Kidney (tissue), 13 donors: ENCODE measurements at regions not wholly inside any gene's neighbourhood (a gene's known extent, or its start where the extent isn't known, plus 50 kb on each side); places are given as distances from the start of the nearest gene placed in this dataset.

Experiments used
- DNase-seq, 5 donors: peaks; one replicate each; pipeline ENCODE4 v3.0.0-alpha.2; 2013 to 2020
- FAIRE-seq: peaks from 2 replicates; lab custom pipeline; 2012; peaks lifted over from hg19 to GRCh38; lab: Jason Lieb, UNC
- H3K27ac ChIP-seq, 2 donors: one replicate each; pipeline ENCODE4 v1.7.0; 2013; ENCODE audit warnings: low read depth in 2 of 2, low read length in 2 of 2, inconsistent platforms in 1 of 2
- H3K27me3 ChIP-seq: one replicate; pipeline ENCODE4 v1.7.1; 2013; ENCODE audit warnings: low read length, inconsistent platforms; ENCODE audit not compliant: control insufficient read depth, insufficient read depth
- H3K36me3 ChIP-seq, 3 donors: one replicate each; pipeline versions ENCODE4 v1.7.0 to v1.7.1; 2013; ENCODE audit warnings: low read length in 3 of 3, control low read depth in 1 of 3, inconsistent platforms in 1 of 3; ENCODE audit not compliant: insufficient read depth in 3 of 3, control insufficient read depth in 2 of 3
- H3K4me1 ChIP-seq, 3 donors: one replicate each; pipeline versions ENCODE4 v1.7.0 to v1.7.1; 2013; ENCODE audit warnings: low read length in 3 of 3, inconsistent platforms in 1 of 3, low read depth in 1 of 3; ENCODE audit not compliant: control insufficient read depth in 2 of 3, insufficient read depth in 2 of 3
- H3K4me3 ChIP-seq, 3 donors: one replicate each; pipeline versions ENCODE4 v1.7.0 to v1.8.1; 2013; ENCODE audit warnings: low read length in 3 of 3, control low read depth in 1 of 3, inconsistent platforms in 1 of 3
- H3K9ac ChIP-seq, 3 donors: one replicate each; pipeline versions ENCODE4 v1.7.0 to v1.7.1; 2013; ENCODE audit warnings: low read length in 3 of 3, control low read depth in 1 of 3, inconsistent platforms in 1 of 3
- H3K9me3 ChIP-seq, 3 donors: one replicate each; pipeline versions ENCODE4 v1.7.0 to v1.7.1; 2013; ENCODE audit warnings: low read length in 3 of 3, control low read depth in 1 of 3, inconsistent platforms in 1 of 3; ENCODE audit not compliant: control insufficient read depth in 2 of 3, insufficient read depth in 1 of 3
- CTCF ChIP-seq: IDR thresholded peaks from 3 replicates; pipeline ENCODE4 v1.5.1; 2012; ENCODE audit warnings: mild to moderate bottlenecking, moderate library complexity, borderline replicate concordance; ENCODE audit not compliant: insufficient read depth; ENCODE audit errors: extremely low read depth
- intact Hi-C: fragments of 100-400 bp; cut with DNase I; formaldehyde crosslinking; loops from one replicate; pipeline ENCODE4 v1.11.1; 2022
- donor health status: control.
- donor health status: control.
- donor health status: control.
- donor health status: control.
- donor health status: control.
- donor health status: DM: yes; HTN: yes; CAD: no.
- donor health status: Normal renal cell carcinoma (clear cell type).

- intact Hi-C loops: no loop called here
- H3K4me3 ChIP-seq: no peak overlapping the region
- no peaks in the 10 kb centered on the region for H3K9me3 ChIP-seq
- H3K36me3 ChIP-seq: no peaks in the 10 kb centered on the region
- FAIRE-seq (no peak), DNase-seq (no peak)
- no peak overlapping the region for H3K27ac ChIP-seq
- no peak overlapping the region for H3K9ac ChIP-seq
- H3K27me3 ChIP-seq: no peaks in the 10 kb centered on the region
- no peak for TF ChIP-seq CTCF
- no peaks in the 10 kb centered on the region for H3K4me1 ChIP-seq
These were observed 1212.1 kb upstream of the CITED2 start for GRCh38 chr6:140586426-140587061.

GRCh38 chr6:140581601-140582000, 1207.2 kb upstream of the CITED2 start:
- DNase-seq (no peak), FAIRE-seq (no peak)
- H3K27ac ChIP-seq: no peak overlapping the region
- no peak overlapping the region for H3K4me3 ChIP-seq
- H3K27me3 ChIP-seq: no peaks in the 10 kb centered on the region
- no peaks in the 10 kb centered on the region for H3K36me3 ChIP-seq
- no peaks in the 10 kb centered on the region for H3K9me3 ChIP-seq
- no peak overlapping the region for H3K9ac ChIP-seq
- no peaks in the 10 kb centered on the region for H3K4me1 ChIP-seq
- TF ChIP-seq CTCF: no peak
- intact Hi-C loops: no loop called here

- Histone ChIP-seq H3K4me3 (no peak overlapping the region), H3K9me3 (no peaks in the 10 kb centered on the region), H3K4me1 (no peaks in the 10 kb centered on the region), H3K27me3 (no peaks in the 10 kb centered on the region), H3K36me3 (no peaks in the 10 kb centered on the region), H3K9ac (no peak overlapping the region), H3K27ac (no peak overlapping the region)
- no peak for DNase-seq
- no peak for TF ChIP-seq CTCF
- intact Hi-C loops: no loop called here
- no peak for FAIRE-seq
These were observed 1205.5 kb upstream of the CITED2 start for GRCh38 chr6:140579918-140580317.
